ENCODE measurements at regions not wholly inside any gene's neighbourhood (a gene's known extent, or its start where the extent isn't known, plus 50 kb on each side); places are given as distances from the start of the nearest gene placed in this dataset.

- ATAC-seq: no peak
- no peaks in the 10 kb centered on the region for H3K4me1 ChIP-seq
- WGBS, 2 donors (ENCODE audit: low coverage in 1 of 2): 4 to 6% methylated on average over 6 of the region's 6 CpGs
Measured at GRCh38 chr1:48109390-48110013, 112.3 kb upstream of the TRABD2B start.

GRCh38 chr1:48107516-48107915, 110.3 kb upstream of the TRABD2B start:
- no peak for ATAC-seq
- Histone ChIP-seq H3K4me1 (no peaks in the 10 kb centered on the region), H3K9me3 (no peaks in the 10 kb centered on the region), H3K27ac (no peak overlapping the region), H3K36me3 (no peaks in the 10 kb centered on the region), H3K27me3 (peaks cover 3% of the 10 kb centered on the region), H3K4me3 (no peak overlapping the region)
- WGBS, 2 donors (ENCODE audit: low coverage in 1 of 2): 84 to 92% methylated on average over 3 of the region's 3 CpGs
- TF ChIP-seq POLR2A (IDR thresholded peaks at IDR 0.05): no peak
- no peak for TF ChIP-seq CTCF (IDR thresholded peaks at IDR 0.05)
- no peak for TF ChIP-seq POLR2AphosphoS5 (IDR thresholded peaks at IDR 0.05)
- no peak for TF ChIP-seq EP300 (IDR thresholded peaks at IDR 0.05)

More at GRCh38 chr1:48109390-48110013, 112.3 kb upstream of the TRABD2B start:
- H3K36me3 ChIP-seq: no peaks in the 10 kb centered on the region
- TF ChIP-seq POLR2AphosphoS5 (IDR thresholded peaks at IDR 0.05): no peak
- peak; percentile 55 to 84 (median 69) for TF ChIP-seq CTCF (IDR thresholded peaks at IDR 0.05)
- H3K27me3 ChIP-seq: peaks cover 3% of the 10 kb centered on the region
- no peak overlapping the region for H3K4me3 ChIP-seq
- H3K27ac ChIP-seq: no peak overlapping the region
- no peaks in the 10 kb centered on the region for H3K9me3 ChIP-seq

GRCh38 chr1:48106049-48106448, 108.9 kb upstream of the TRABD2B start:
- no peak for ATAC-seq
- TF ChIP-seq EP300 (IDR thresholded peaks at IDR 0.05): no peak
- TF ChIP-seq POLR2AphosphoS5 (IDR thresholded peaks at IDR 0.05): no peak
- no peak for TF ChIP-seq CTCF (IDR thresholded peaks at IDR 0.05)
- no peaks in the 10 kb centered on the region for H3K9me3 ChIP-seq
- 94 to 96% methylated on average over 2 of the region's 2 CpGs for WGBS, 2 donors (ENCODE audit: low coverage in 1 of 2)
- no peak overlapping the region for H3K4me3 ChIP-seq
- no peaks in the 10 kb centered on the region for H3K36me3 ChIP-seq
- H3K4me1 ChIP-seq: no peaks in the 10 kb centered on the region
- no peak overlapping the region for H3K27ac ChIP-seq
- H3K27me3 ChIP-seq: peaks cover 3% of the 10 kb centered on the region

GRCh38 chr1:48105165-48105564, 108.0 kb upstream of the TRABD2B start:
- peaks cover 3% of the 10 kb centered on the region for H3K27me3 ChIP-seq
- H3K4me3 ChIP-seq: no peak overlapping the region
- no peaks in the 10 kb centered on the region for H3K4me1 ChIP-seq
- whole genome bisulfite sequencing, 2 donors (ENCODE audit: low coverage in 1 of 2): 20 to 77% methylated on average over 1 to 3 of the region's 3 CpGs
- TF ChIP-seq EP300 (IDR thresholded peaks at IDR 0.05) (no peak), POLR2AphosphoS5 (IDR thresholded peaks at IDR 0.05) (no peak), CTCF (IDR thresholded peaks at IDR 0.05) (no peak), POLR2A (IDR thresholded peaks at IDR 0.05) (no peak)
- no peaks in the 10 kb centered on the region for H3K36me3 ChIP-seq
- H3K9me3 ChIP-seq: no peaks in the 10 kb centered on the region
- H3K27ac ChIP-seq: no peak overlapping the region
- no peak for ATAC-seq

GRCh38 chr1:48103495-48103894, 106.3 kb upstream of the TRABD2B start:
- peaks cover 0 to 11% (median 0%) of the 10 kb centered on the region in 3 donors for H3K4me1 ChIP-seq
- H3K4me3 ChIP-seq: no peak overlapping the region
- 91 to 95% methylated on average over 3 of the region's 6 CpGs for WGBS, 2 donors (ENCODE audit: low coverage in 1 of 2)
- H3K36me3 ChIP-seq: no peaks in the 10 kb centered on the region
- H3K9me3 ChIP-seq: no peaks in the 10 kb centered on the region
- no peak overlapping the region for H3K27ac ChIP-seq
- H3K27me3 ChIP-seq: no peaks in the 10 kb centered on the region
- TF ChIP-seq EP300 (IDR thresholded peaks at IDR 0.05): no peak
- TF ChIP-seq CTCF (IDR thresholded peaks at IDR 0.05): no peak
- no peak for TF ChIP-seq POLR2A (IDR thresholded peaks at IDR 0.05)
- ATAC-seq: no peak
